ENCODE measurements at regions not wholly inside any gene's neighbourhood (a gene's known extent, or its start where the extent isn't known, plus 50 kb on each side); places are given as distances from the start of the nearest gene placed in this dataset.

DNA sequence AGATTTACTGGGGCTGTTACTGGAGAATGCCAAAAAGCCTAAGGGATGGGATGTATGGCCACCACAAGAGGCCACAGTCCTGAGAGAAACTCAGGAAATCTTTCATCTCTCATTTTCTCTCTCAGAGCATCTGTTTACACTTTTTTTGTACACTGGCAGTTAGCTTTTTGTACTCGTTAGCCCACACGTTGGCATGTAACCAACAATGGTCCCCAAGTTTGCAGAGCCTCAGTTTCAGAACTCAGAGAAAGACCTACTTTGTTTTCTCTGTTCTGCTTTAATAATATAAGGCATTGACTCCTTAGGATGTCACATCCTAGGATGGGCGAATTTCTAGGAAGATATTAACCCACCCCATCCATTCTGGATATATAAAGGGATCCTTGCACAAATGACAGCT, 183.5 kb downstream of the SUCNR1 start:
- TF ChIP-seq POLR2AphosphoS5 (IDR thresholded peaks at IDR 0.05; ENCODE audit: low read depth, low read length) (no peak), SIN3A (IDR thresholded peaks at IDR 0.05; ENCODE audit: borderline replicate concordance, insufficient read depth, low read depth, low read length) (no peak), TCF7L2 (IDR thresholded peaks at IDR 0.05; ENCODE audit: low read depth, low read length) (no peak)
- TF ChIP-seq, protein P1, sequence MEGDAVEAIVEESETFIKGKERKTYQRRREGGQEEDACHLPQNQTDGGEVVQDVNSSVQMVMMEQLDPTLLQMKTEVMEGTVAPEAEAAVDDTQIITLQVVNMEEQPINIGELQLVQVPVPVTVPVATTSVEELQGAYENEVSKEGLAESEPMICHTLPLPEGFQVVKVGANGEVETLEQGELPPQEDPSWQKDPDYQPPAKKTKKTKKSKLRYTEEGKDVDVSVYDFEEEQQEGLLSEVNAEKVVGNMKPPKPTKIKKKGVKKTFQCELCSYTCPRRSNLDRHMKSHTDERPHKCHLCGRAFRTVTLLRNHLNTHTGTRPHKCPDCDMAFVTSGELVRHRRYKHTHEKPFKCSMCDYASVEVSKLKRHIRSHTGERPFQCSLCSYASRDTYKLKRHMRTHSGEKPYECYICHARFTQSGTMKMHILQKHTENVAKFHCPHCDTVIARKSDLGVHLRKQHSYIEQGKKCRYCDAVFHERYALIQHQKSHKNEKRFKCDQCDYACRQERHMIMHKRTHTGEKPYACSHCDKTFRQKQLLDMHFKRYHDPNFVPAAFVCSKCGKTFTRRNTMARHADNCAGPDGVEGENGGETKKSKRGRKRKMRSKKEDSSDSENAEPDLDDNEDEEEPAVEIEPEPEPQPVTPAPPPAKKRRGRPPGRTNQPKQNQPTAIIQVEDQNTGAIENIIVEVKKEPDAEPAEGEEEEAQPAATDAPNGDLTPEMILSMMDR (IDR thresholded peaks at IDR 0.05): no peak
- TF ChIP-seq, protein P2, sequence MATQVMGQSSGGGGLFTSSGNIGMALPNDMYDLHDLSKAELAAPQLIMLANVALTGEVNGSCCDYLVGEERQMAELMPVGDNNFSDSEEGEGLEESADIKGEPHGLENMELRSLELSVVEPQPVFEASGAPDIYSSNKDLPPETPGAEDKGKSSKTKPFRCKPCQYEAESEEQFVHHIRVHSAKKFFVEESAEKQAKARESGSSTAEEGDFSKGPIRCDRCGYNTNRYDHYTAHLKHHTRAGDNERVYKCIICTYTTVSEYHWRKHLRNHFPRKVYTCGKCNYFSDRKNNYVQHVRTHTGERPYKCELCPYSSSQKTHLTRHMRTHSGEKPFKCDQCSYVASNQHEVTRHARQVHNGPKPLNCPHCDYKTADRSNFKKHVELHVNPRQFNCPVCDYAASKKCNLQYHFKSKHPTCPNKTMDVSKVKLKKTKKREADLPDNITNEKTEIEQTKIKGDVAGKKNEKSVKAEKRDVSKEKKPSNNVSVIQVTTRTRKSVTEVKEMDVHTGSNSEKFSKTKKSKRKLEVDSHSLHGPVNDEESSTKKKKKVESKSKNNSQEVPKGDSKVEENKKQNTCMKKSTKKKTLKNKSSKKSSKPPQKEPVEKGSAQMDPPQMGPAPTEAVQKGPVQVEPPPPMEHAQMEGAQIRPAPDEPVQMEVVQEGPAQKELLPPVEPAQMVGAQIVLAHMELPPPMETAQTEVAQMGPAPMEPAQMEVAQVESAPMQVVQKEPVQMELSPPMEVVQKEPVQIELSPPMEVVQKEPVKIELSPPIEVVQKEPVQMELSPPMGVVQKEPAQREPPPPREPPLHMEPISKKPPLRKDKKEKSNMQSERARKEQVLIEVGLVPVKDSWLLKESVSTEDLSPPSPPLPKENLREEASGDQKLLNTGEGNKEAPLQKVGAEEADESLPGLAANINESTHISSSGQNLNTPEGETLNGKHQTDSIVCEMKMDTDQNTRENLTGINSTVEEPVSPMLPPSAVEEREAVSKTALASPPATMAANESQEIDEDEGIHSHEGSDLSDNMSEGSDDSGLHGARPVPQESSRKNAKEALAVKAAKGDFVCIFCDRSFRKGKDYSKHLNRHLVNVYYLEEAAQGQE (IDR thresholded peaks at IDR 0.05; ENCODE audit: insufficient read depth in 1 of 2, low read depth in 2 of 2, low read length in 1 of 2): no peak
